H1 (cell line): ENCODE measurements at regions not wholly inside any gene's neighbourhood (a gene's known extent, or its start where the extent isn't known, plus 50 kb on each side); places are given as distances from the start of the nearest gene placed in this dataset.

Source experiments
- ASH2L ChIP-seq: fragments of 200-600, 300-600 bp; sonication (generic); IDR thresholded peaks from one replicate; pipeline ENCODE4 v1.7.1; 2017; ENCODE audit warnings: low read length
- EGR1 ChIP-seq: IDR thresholded peaks from 2 replicates; pipeline ENCODE4 v1.6.1; 2011; ENCODE audit warnings: low read depth, low read length, borderline replicate concordance
- EZH2 ChIP-seq: fragments of 200-600 bp; sonication (generic); IDR thresholded peaks from 2 replicates; pipeline ENCODE4 v1.7.1; 2012; ENCODE audit warnings: low read depth, mild to moderate bottlenecking, moderate library complexity, low read length, inconsistent platforms; ENCODE audit not compliant: severe bottlenecking
- JUN ChIP-seq: IDR thresholded peaks from 2 replicates; pipeline ENCODE4 v1.6.1; 2011; ENCODE audit warnings: low read depth, mild to moderate bottlenecking, improper control_type of control experiment, low read length
- POLR2A ChIP-seq, 2 experiments: IDR thresholded peaks; 1 replicate in 1 of 2; 2 replicates in 1 of 2; pipeline ENCODE4 v1.6.1; 2011; ENCODE audit warnings: low read depth in 2 of 2, low read length in 2 of 2, mild to moderate bottlenecking in 2 of 2; ENCODE audit errors: control extremely low read depth in 1 of 2
- POLR2AphosphoS5 ChIP-seq: IDR thresholded peaks from 2 replicates; pipeline ENCODE4 v1.6.1; 2011; ENCODE audit warnings: low read depth, low read length
- RAD21 ChIP-seq, 2 experiments: IDR thresholded peaks in 1 of 2; conservative IDR thresholded peaks in 1 of 2; 2 replicates each; pipeline ENCODE4 v1.6.1; 2011; ENCODE audit warnings: low read depth in 2 of 2, low read length in 2 of 2, improper control_type of control experiment in 1 of 2, inconsistent platforms in 1 of 2, mild to moderate bottlenecking in 1 of 2, moderate library complexity in 1 of 2
- RFX5 ChIP-seq: IDR thresholded peaks from 2 replicates; pipeline ENCODE4 v1.6.1; 2011; ENCODE audit warnings: low read depth, low read length, improper control_type of control experiment, borderline replicate concordance
- TAF1 ChIP-seq: IDR thresholded peaks from 2 replicates; pipeline ENCODE4 v1.6.1; 2011; ENCODE audit warnings: mild to moderate bottlenecking, low read depth, low read length
- ZNF274 ChIP-seq: IDR thresholded peaks from 2 replicates; pipeline ENCODE4 v1.7.0; 2012; ENCODE audit warnings: low read length, borderline replicate concordance; ENCODE audit errors: extremely low read depth
- TF ChIP-seq, protein P1 (sequence below), 3 experiments: IDR thresholded peaks; 1 replicate in 2 of 3; 2 replicates in 1 of 3; pipeline versions ENCODE4 v1.5.1 to v1.6.1; 2011; ENCODE audit warnings: low read length in 3 of 3, mild to moderate bottlenecking in 3 of 3, inconsistent platforms in 2 of 3, low read depth in 1 of 3, moderate library complexity in 1 of 3; ENCODE audit not compliant: insufficient read depth in 1 of 3; ENCODE audit errors: control extremely low read depth in 1 of 3
- TF ChIP-seq, protein P2 (sequence below): IDR thresholded peaks from 2 replicates; pipeline ENCODE4 v1.6.1; 2012; ENCODE audit warnings: inconsistent platforms
- TF ChIP-seq, protein P3 (sequence below): fragments of 300-600 bp; sonication (generic); IDR thresholded peaks from 2 replicates; pipeline ENCODE4 v1.7.1; 2012; ENCODE audit warnings: low read length, moderate library complexity, mild to moderate bottlenecking, inconsistent platforms; ENCODE audit not compliant: insufficient replicate concordance

DNA sequence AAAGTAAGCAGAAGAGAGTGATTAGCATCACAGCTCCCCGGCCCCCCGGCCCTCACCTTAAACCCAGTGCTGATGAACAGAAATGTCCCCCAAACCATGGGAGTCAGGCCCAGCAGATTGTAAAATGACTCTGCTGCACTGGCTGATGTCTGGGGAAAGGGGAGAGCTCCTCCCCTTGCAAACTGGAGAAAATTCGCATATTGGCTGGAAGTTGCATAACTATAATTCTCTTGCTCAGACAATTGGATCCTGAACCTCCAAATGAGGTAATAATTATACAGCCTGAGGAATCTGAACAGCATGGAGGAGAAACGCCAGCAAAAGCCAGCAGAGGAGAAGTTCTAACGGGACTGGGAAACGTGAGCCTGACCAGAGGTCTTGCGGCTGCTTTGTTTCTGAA, 109.7 kb downstream of the C16orf95 start:
- no peak for TF ChIP-seq JUN
- TF ChIP-seq, protein P1, sequence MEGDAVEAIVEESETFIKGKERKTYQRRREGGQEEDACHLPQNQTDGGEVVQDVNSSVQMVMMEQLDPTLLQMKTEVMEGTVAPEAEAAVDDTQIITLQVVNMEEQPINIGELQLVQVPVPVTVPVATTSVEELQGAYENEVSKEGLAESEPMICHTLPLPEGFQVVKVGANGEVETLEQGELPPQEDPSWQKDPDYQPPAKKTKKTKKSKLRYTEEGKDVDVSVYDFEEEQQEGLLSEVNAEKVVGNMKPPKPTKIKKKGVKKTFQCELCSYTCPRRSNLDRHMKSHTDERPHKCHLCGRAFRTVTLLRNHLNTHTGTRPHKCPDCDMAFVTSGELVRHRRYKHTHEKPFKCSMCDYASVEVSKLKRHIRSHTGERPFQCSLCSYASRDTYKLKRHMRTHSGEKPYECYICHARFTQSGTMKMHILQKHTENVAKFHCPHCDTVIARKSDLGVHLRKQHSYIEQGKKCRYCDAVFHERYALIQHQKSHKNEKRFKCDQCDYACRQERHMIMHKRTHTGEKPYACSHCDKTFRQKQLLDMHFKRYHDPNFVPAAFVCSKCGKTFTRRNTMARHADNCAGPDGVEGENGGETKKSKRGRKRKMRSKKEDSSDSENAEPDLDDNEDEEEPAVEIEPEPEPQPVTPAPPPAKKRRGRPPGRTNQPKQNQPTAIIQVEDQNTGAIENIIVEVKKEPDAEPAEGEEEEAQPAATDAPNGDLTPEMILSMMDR (IDR thresholded peaks at IDR 0.05; ENCODE audit: control extremely low read depth in 1 of 3, insufficient read depth in 1 of 3, low read depth in 1 of 3, low read length in 3 of 3), result no peak
- no peak for TF ChIP-seq EZH2
- no peak for TF ChIP-seq POLR2AphosphoS5
- TF ChIP-seq, protein P2, sequence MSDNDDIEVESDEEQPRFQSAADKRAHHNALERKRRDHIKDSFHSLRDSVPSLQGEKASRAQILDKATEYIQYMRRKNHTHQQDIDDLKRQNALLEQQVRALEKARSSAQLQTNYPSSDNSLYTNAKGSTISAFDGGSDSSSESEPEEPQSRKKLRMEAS, result no peak
- TF ChIP-seq ASH2L, result no peak
- no peak for TF ChIP-seq RAD21 (IDR thresholded peaks at IDR 0.05 in 1 of 2, conservative IDR thresholded peaks at IDR 0.05 in 1 of 2; ENCODE audit: low read depth in 2 of 2, low read length in 2 of 2)
- no peak for TF ChIP-seq RFX5
- TF ChIP-seq ZNF274, result no peak
- TF ChIP-seq EGR1, result no peak
- no peak for TF ChIP-seq POLR2A (IDR thresholded peaks at IDR 0.05; ENCODE audit: control extremely low read depth in 1 of 2, low read depth in 2 of 2, low read length in 2 of 2)
- TF ChIP-seq, protein P3, sequence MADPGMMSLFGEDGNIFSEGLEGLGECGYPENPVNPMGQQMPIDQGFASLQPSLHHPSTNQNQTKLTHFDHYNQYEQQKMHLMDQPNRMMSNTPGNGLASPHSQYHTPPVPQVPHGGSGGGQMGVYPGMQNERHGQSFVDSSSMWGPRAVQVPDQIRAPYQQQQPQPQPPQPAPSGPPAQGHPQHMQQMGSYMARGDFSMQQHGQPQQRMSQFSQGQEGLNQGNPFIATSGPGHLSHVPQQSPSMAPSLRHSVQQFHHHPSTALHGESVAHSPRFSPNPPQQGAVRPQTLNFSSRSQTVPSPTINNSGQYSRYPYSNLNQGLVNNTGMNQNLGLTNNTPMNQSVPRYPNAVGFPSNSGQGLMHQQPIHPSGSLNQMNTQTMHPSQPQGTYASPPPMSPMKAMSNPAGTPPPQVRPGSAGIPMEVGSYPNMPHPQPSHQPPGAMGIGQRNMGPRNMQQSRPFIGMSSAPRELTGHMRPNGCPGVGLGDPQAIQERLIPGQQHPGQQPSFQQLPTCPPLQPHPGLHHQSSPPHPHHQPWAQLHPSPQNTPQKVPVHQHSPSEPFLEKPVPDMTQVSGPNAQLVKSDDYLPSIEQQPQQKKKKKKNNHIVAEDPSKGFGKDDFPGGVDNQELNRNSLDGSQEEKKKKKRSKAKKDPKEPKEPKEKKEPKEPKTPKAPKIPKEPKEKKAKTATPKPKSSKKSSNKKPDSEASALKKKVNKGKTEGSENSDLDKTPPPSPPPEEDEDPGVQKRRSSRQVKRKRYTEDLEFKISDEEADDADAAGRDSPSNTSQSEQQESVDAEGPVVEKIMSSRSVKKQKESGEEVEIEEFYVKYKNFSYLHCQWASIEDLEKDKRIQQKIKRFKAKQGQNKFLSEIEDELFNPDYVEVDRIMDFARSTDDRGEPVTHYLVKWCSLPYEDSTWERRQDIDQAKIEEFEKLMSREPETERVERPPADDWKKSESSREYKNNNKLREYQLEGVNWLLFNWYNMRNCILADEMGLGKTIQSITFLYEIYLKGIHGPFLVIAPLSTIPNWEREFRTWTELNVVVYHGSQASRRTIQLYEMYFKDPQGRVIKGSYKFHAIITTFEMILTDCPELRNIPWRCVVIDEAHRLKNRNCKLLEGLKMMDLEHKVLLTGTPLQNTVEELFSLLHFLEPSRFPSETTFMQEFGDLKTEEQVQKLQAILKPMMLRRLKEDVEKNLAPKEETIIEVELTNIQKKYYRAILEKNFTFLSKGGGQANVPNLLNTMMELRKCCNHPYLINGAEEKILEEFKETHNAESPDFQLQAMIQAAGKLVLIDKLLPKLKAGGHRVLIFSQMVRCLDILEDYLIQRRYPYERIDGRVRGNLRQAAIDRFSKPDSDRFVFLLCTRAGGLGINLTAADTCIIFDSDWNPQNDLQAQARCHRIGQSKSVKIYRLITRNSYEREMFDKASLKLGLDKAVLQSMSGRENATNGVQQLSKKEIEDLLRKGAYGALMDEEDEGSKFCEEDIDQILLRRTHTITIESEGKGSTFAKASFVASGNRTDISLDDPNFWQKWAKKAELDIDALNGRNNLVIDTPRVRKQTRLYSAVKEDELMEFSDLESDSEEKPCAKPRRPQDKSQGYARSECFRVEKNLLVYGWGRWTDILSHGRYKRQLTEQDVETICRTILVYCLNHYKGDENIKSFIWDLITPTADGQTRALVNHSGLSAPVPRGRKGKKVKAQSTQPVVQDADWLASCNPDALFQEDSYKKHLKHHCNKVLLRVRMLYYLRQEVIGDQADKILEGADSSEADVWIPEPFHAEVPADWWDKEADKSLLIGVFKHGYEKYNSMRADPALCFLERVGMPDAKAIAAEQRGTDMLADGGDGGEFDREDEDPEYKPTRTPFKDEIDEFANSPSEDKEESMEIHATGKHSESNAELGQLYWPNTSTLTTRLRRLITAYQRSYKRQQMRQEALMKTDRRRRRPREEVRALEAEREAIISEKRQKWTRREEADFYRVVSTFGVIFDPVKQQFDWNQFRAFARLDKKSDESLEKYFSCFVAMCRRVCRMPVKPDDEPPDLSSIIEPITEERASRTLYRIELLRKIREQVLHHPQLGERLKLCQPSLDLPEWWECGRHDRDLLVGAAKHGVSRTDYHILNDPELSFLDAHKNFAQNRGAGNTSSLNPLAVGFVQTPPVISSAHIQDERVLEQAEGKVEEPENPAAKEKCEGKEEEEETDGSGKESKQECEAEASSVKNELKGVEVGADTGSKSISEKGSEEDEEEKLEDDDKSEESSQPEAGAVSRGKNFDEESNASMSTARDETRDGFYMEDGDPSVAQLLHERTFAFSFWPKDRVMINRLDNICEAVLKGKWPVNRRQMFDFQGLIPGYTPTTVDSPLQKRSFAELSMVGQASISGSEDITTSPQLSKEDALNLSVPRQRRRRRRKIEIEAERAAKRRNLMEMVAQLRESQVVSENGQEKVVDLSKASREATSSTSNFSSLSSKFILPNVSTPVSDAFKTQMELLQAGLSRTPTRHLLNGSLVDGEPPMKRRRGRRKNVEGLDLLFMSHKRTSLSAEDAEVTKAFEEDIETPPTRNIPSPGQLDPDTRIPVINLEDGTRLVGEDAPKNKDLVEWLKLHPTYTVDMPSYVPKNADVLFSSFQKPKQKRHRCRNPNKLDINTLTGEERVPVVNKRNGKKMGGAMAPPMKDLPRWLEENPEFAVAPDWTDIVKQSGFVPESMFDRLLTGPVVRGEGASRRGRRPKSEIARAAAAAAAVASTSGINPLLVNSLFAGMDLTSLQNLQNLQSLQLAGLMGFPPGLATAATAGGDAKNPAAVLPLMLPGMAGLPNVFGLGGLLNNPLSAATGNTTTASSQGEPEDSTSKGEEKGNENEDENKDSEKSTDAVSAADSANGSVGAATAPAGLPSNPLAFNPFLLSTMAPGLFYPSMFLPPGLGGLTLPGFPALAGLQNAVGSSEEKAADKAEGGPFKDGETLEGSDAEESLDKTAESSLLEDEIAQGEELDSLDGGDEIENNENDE, result no peak
- TF ChIP-seq TAF1, result no peak
